HCT116 (cell line): ENCODE measurements at regions not wholly inside any gene's neighbourhood (a gene's known extent, or its start where the extent isn't known, plus 50 kb on each side); places are given as distances from the start of the nearest gene placed in this dataset.

ENCODE experiments used
- ATAC-seq: fragments of 200-7000 bp; cut with Tn5 transposase; 2 replicates; pipeline ENCODE4 v1.9.1; 2020; ENCODE audit warnings: mild to moderate bottlenecking, moderate library complexity
- BruUV-seq: library from RNA; stranded (reverse); fragments of 400-500 nt; replicated peaks from 2 replicates; lab custom pipeline; 2021; lab: Mats Ljungman, UMichigan
- CTCF ChIA-PET: fragments of 300-600 bp; sonication (Branson Sonifier 250); formaldehyde crosslinking; loops from one replicate; lab custom pipeline; 2021; ENCODE audit warnings: antibody characterized with exemption; lab: Charles Lee
- POLR2A ChIA-PET: fragments of 300-600, 350-600 bp; sonication (Branson Sonifier 250); formaldehyde crosslinking; loops from one replicate; lab custom pipeline; 2021; ENCODE audit warnings: antibody characterized with exemption; lab: Charles Lee
- RAD21 ChIA-PET, 2 experiments: fragments of 300-600 bp; sonication (Branson Sonifier 250); formaldehyde crosslinking; loops; one replicate each; lab custom pipeline; 2023; ENCODE audit warnings: low total read pairs in 2 of 2; ENCODE audit not compliant: uncharacterized antibody in 2 of 2, unreplicated experiment in 2 of 2, low non-redundant PET in 1 of 2; lab: Charles Lee
- DNase-seq: peaks from one replicate; pipeline ENCODE4 v3.0.0-alpha.2; 2010; ENCODE audit warnings: low read depth, low spot score
- H2AFZ ChIP-seq: fragments of 200-600 bp; shearing (Covaris generic), sonication (generic); 2 replicates; pipeline ENCODE4 v1.6.1; 2017; ENCODE audit warnings: low read depth, mixed run types, mixed read lengths, antibody characterized with exemption, low read length; ENCODE audit not compliant: poor library complexity, severe bottlenecking
- H3K27ac ChIP-seq: 2 replicates; pipeline ENCODE4 v1.5.1; 2012; ENCODE audit warnings: low read depth, low read length
- H3K27me3 ChIP-seq: fragments of 200-600 bp; sonication (generic); 2 replicates; pipeline ENCODE4 v1.6.1; 2016; ENCODE audit warnings: mixed run types, low read length, mixed read lengths; ENCODE audit not compliant: insufficient read depth
- H3K36me3 ChIP-seq, 2 experiments: fragments of 200-500 bp in 1 of 2; fragments of 200-600 bp in 1 of 2; sonication (Bioruptor generic) in 1 of 2; sonication (generic) in 1 of 2; 2 replicates each; pipeline versions ENCODE4 v1.5.1 to v1.6.1; 2014 to 2016; ENCODE audit warnings: low read length in 2 of 2, inconsistent platforms in 1 of 2, mixed read lengths in 1 of 2, mixed run types in 1 of 2; ENCODE audit not compliant: insufficient read depth in 2 of 2, control insufficient read depth in 1 of 2
- H3K4me1 ChIP-seq, 2 experiments: fragments of 200-600 bp in 1 of 2; sonication (generic) in 1 of 2; 2 replicates each; pipeline versions ENCODE4 v1.5.1 to v1.6.1; 2012 to 2017; ENCODE audit warnings: low read length in 2 of 2, inconsistent platforms in 1 of 2, mild to moderate bottlenecking in 1 of 2, mixed read lengths in 1 of 2, mixed run types in 1 of 2, moderate library complexity in 1 of 2; ENCODE audit not compliant: insufficient read depth in 2 of 2, control insufficient read depth in 1 of 2
- H3K4me2 ChIP-seq: fragments of 200-600 bp; sonication (generic); 2 replicates; pipeline ENCODE4 v1.6.1; 2017; ENCODE audit warnings: mixed run types, low read length, mixed read lengths
- H3K4me3 ChIP-seq, 2 experiments: fragments of 200-600 bp in 1 of 2; sonication (generic) in 1 of 2; replicated peaks in 1 of 2; 2 replicates each; pipeline ENCODE4 v1.5.1; 2011 to 2016; ENCODE audit warnings: low read length in 2 of 2, control low read depth in 1 of 2, low read depth in 1 of 2, mild to moderate bottlenecking in 1 of 2, mixed read lengths in 1 of 2, mixed run types in 1 of 2
- H3K79me2 ChIP-seq: fragments of 200-600 bp; sonication (generic); 2 replicates; pipeline ENCODE4 v1.6.1; 2017; ENCODE audit warnings: mild to moderate bottlenecking, mixed run types, low read length, moderate library complexity, mixed read lengths; ENCODE audit not compliant: insufficient read depth
- H3K9ac ChIP-seq: fragments of 200-600 bp; sonication (generic); 2 replicates; pipeline ENCODE4 v1.6.1; 2016; ENCODE audit warnings: low read length, mixed read lengths
- H3K9me2 ChIP-seq: fragments of 200-600 bp; sonication (generic), shearing (Covaris generic); 2 replicates; pipeline ENCODE4 v1.6.1; 2017; ENCODE audit warnings: mixed run types, mild to moderate bottlenecking, moderate library complexity; ENCODE audit not compliant: insufficient read depth
- H3K9me3 ChIP-seq, 2 experiments: fragments of 200-500 bp in 1 of 2; fragments of 200-600 bp in 1 of 2; sonication (Bioruptor generic) in 1 of 2; sonication (generic) in 1 of 2; 2 replicates each; pipeline ENCODE4 v1.6.1; 2014 to 2017; ENCODE audit warnings: low read length in 2 of 2, mixed read lengths in 2 of 2, inconsistent platforms in 1 of 2, low read depth in 1 of 2, mild to moderate bottlenecking in 1 of 2, mixed run types in 1 of 2, moderate library complexity in 1 of 2; ENCODE audit not compliant: control insufficient read depth in 1 of 2, insufficient read depth in 1 of 2
- H4K20me1 ChIP-seq: fragments of 200-600 bp; sonication (generic), shearing (Covaris generic); 2 replicates; pipeline ENCODE4 v1.6.1; 2017; ENCODE audit warnings: mixed run types, mild to moderate bottlenecking, moderate library complexity; ENCODE audit not compliant: insufficient read depth
- CBX3 ChIP-seq: IDR thresholded peaks from 2 replicates; pipeline ENCODE4 v1.6.1; 2012; ENCODE audit warnings: low read depth
- CEBPB ChIP-seq: IDR thresholded peaks from 2 replicates; pipeline ENCODE4 v1.6.1; 2012; ENCODE audit warnings: low read depth
- POLR2AphosphoS5 ChIP-seq: IDR thresholded peaks from 2 replicates; pipeline ENCODE4 v1.6.1; 2011; ENCODE audit warnings: mild to moderate bottlenecking, low read depth, low read length, moderate library complexity
- RAD21 ChIP-seq: IDR thresholded peaks from 2 replicates; pipeline ENCODE4 v1.6.1; 2012; ENCODE audit warnings: low read depth, mild to moderate bottlenecking
- SP1 ChIP-seq: IDR thresholded peaks from 2 replicates; pipeline ENCODE4 v1.6.1; 2012; ENCODE audit warnings: low read depth
- SRF ChIP-seq: IDR thresholded peaks from 2 replicates; pipeline ENCODE4 v1.6.1; 2012; ENCODE audit warnings: low read depth
- YY1 ChIP-seq: IDR thresholded peaks from 2 replicates; pipeline ENCODE4 v1.6.1; 2011; ENCODE audit warnings: low read length, low read depth, moderate library complexity, mild to moderate bottlenecking; ENCODE audit not compliant: insufficient replicate concordance; ENCODE audit errors: extremely low read depth
- ZFX ChIP-seq: fragments of 450-650 bp; IDR thresholded peaks from 2 replicates; pipeline ENCODE4 v1.6.1; 2017
- intact Hi-C: fragments of 100-400 bp; cut with micrococcal nuclease; formaldehyde crosslinking; loops from 2 replicates; pipeline ENCODE4 v1.10.0; 2022
- TF ChIP-seq, protein P1 (sequence below): IDR thresholded peaks from 2 replicates; pipeline ENCODE4 v1.6.1; 2012
- TF ChIP-seq, protein P2 (sequence below), 3 experiments: fragments of 200-600 bp in 1 of 3; sonication (generic) in 1 of 3; IDR thresholded peaks in 2 of 3; conservative IDR thresholded peaks in 1 of 3; 2 replicates each; pipeline ENCODE4 v1.5.1; 2012 to 2017; ENCODE audit warnings: low read depth in 2 of 3, low read length in 2 of 3, antibody characterized with exemption in 1 of 3, borderline replicate concordance in 1 of 3, control low read depth in 1 of 3, mild to moderate bottlenecking in 1 of 3, mixed read lengths in 1 of 3, mixed run types in 1 of 3, moderate library complexity in 1 of 3; ENCODE audit not compliant: insufficient read depth in 1 of 3

DNA sequence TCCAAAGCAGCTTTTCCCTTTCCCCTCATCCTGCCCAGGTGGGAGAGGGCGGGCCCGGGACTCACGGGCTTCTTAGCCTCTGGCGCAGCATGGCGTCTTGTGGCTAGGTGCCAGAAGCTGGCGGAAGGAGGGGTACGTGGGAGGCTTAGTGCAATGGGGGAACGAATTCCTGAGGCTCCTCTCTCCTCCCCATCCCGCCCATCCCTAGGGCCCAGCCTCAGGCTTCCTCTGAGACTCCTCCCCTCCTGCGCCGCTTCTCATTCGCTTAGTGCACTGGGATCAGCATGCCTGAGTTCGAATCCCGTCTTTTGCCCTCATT, 297.8 kb downstream of the ZNF536 start:
- Histone ChIP-seq H3K27me3 (0 out of 2 replicates have a peak, but pooled peaks cover 7% of the 10 kb centered on the region), H3K79me2 (no peaks in the 10 kb centered on the region), H3K27ac (no peak overlapping the region), H3K9ac (no peak overlapping the region), H4K20me1 (no peaks in the 10 kb centered on the region), H3K36me3 (no peaks in the 10 kb centered on the region), H2AFZ (no peak overlapping the region), H3K9me2 (no peaks in the 10 kb centered on the region), H3K4me3 (no peak overlapping the region), H3K9me3 (no peaks in the 10 kb centered on the region), H3K4me1 (no peaks in the 10 kb centered on the region), H3K4me2 (no peak overlapping the region)
- RAD21 ChIA-PET, result no interaction called here
- ATAC-seq, result no peak
- no TSS peak for BruUV-seq
- CTCF ChIA-PET, result interaction anchor here (0.6 to 0.9 kb wide), 3 partner anchors 1552 to 1911 kb away, joined by 3 to 4 read pairs (median 3); partner anchors contain the start of gene PDCD5
- POLR2A ChIA-PET, result no interaction called here
- no peak for DNase-seq
- intact Hi-C loops, result no loop called here
- TF ChIP-seq ZFX (no peak), CEBPB (no peak), YY1 (no peak), RAD21 (no peak), SP1 (no peak), SRF (no peak), CBX3 (no peak), POLR2AphosphoS5 (no peak)
- TF ChIP-seq, protein P1, sequence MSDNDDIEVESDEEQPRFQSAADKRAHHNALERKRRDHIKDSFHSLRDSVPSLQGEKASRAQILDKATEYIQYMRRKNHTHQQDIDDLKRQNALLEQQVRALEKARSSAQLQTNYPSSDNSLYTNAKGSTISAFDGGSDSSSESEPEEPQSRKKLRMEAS, result no peak
- TF ChIP-seq, protein P2, sequence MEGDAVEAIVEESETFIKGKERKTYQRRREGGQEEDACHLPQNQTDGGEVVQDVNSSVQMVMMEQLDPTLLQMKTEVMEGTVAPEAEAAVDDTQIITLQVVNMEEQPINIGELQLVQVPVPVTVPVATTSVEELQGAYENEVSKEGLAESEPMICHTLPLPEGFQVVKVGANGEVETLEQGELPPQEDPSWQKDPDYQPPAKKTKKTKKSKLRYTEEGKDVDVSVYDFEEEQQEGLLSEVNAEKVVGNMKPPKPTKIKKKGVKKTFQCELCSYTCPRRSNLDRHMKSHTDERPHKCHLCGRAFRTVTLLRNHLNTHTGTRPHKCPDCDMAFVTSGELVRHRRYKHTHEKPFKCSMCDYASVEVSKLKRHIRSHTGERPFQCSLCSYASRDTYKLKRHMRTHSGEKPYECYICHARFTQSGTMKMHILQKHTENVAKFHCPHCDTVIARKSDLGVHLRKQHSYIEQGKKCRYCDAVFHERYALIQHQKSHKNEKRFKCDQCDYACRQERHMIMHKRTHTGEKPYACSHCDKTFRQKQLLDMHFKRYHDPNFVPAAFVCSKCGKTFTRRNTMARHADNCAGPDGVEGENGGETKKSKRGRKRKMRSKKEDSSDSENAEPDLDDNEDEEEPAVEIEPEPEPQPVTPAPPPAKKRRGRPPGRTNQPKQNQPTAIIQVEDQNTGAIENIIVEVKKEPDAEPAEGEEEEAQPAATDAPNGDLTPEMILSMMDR (IDR thresholded peaks at IDR 0.05 in 2 of 3, conservative IDR thresholded peaks at IDR 0.05 in 1 of 3; ENCODE audit: borderline replicate concordance in 1 of 3, insufficient read depth in 1 of 3, low read depth in 2 of 3, low read length in 2 of 3), result no peak
